Astrocyte (in vitro differentiated cells and primary cell): ENCODE measurements at regions not wholly inside any gene's neighbourhood (a gene's known extent, or its start where the extent isn't known, plus 50 kb on each side); places are given as distances from the start of the nearest gene placed in this dataset.

Experiments
- DNase-seq: peaks from one replicate; pipeline ENCODE4 v3.0.0-alpha.2; 2010; ENCODE audit warnings: low read depth
- FAIRE-seq: peaks from 2 replicates; lab custom pipeline; 2011; peaks lifted over from hg19 to GRCh38; lab: Jason Lieb, UNC
- H2AFZ ChIP-seq: 2 replicates; pipeline ENCODE4 v1.6.0; 2012; ENCODE audit warnings: low read depth, low read length, inconsistent platforms
- H3K27ac ChIP-seq: 2 replicates; pipeline ENCODE4 v1.5.1; 2011; ENCODE audit warnings: low read depth, low read length, inconsistent platforms
- H3K27me3 ChIP-seq: 2 replicates; pipeline ENCODE4 v1.6.0; 2011; ENCODE audit warnings: low read length, inconsistent platforms; ENCODE audit not compliant: insufficient read depth
- H3K36me3 ChIP-seq: 2 replicates; pipeline ENCODE4 v1.5.1; 2011; ENCODE audit warnings: low read length, inconsistent platforms; ENCODE audit not compliant: insufficient read depth
- H3K4me1 ChIP-seq: 2 replicates; pipeline ENCODE4 v1.5.1; 2011; ENCODE audit warnings: low read length, inconsistent platforms; ENCODE audit not compliant: insufficient read depth
- H3K4me2 ChIP-seq: 2 replicates; pipeline ENCODE4 v1.6.0; 2012; ENCODE audit warnings: low read length, inconsistent platforms
- H3K4me3 ChIP-seq: 2 replicates; pipeline ENCODE4 v1.5.1; 2011; ENCODE audit warnings: low read depth, mild to moderate bottlenecking, low read length, inconsistent platforms; ENCODE audit not compliant: insufficient read depth
- H3K79me2 ChIP-seq: 2 replicates; pipeline ENCODE4 v1.6.0; 2012; ENCODE audit warnings: mild to moderate bottlenecking, low read length, inconsistent platforms; ENCODE audit not compliant: insufficient read depth
- H3K9ac ChIP-seq: 2 replicates; pipeline ENCODE4 v1.6.0; 2012; ENCODE audit warnings: mild to moderate bottlenecking, low read length, inconsistent platforms
- H3K9me3 ChIP-seq: 2 replicates; pipeline ENCODE4 v1.5.1; 2012; ENCODE audit warnings: low read depth, mild to moderate bottlenecking, low read length, inconsistent platforms; ENCODE audit not compliant: insufficient read depth
- H4K20me1 ChIP-seq: 2 replicates; pipeline ENCODE4 v1.6.0; 2012; ENCODE audit warnings: low read length, inconsistent platforms; ENCODE audit not compliant: insufficient read depth
- H3K27ac Mint-ChIP-seq: one replicate; pipeline ENCODE4 v1.8.0; 2021; ENCODE audit warnings: mild to moderate bottlenecking, mixed read lengths; ENCODE audit not compliant: unreplicated experiment
- H3K27me3 Mint-ChIP-seq: one replicate; pipeline ENCODE4 v1.8.0; 2021; ENCODE audit warnings: low read depth, mixed read lengths; ENCODE audit not compliant: unreplicated experiment
- H3K36me3 Mint-ChIP-seq: one replicate; pipeline ENCODE4 v1.8.0; 2021; ENCODE audit warnings: low read depth, mixed read lengths; ENCODE audit not compliant: unreplicated experiment
- H3K4me1 Mint-ChIP-seq: one replicate; pipeline ENCODE4 v1.8.0; 2021; ENCODE audit warnings: low read depth, mixed read lengths; ENCODE audit not compliant: unreplicated experiment
- H3K4me3 Mint-ChIP-seq: one replicate; pipeline ENCODE4 v1.8.0; 2021; ENCODE audit warnings: mild to moderate bottlenecking, moderate library complexity, mixed read lengths; ENCODE audit not compliant: unreplicated experiment
- H3K9me3 Mint-ChIP-seq: one replicate; pipeline ENCODE4 v1.8.0; 2021; ENCODE audit warnings: mild to moderate bottlenecking, mixed read lengths; ENCODE audit not compliant: unreplicated experiment
- CTCF ChIP-seq: IDR thresholded peaks from 2 replicates; pipeline ENCODE4 v1.5.1; 2011; ENCODE audit warnings: low read depth, mild to moderate bottlenecking, inconsistent platforms, low read length, moderate library complexity; ENCODE audit not compliant: insufficient read depth
- EZH2 ChIP-seq: IDR thresholded peaks from 2 replicates; pipeline ENCODE4 v1.6.1; 2012; ENCODE audit warnings: mild to moderate bottlenecking, low read length, inconsistent platforms; ENCODE audit not compliant: insufficient read depth

GRCh38 chr1:219042769-219043168, 130.9 kb upstream of the LYPLAL1 start:
- no peak for DNase-seq
- Mint-ChIP-seq H3K27ac (no peak overlapping the region), H3K27me3 (no peaks in the 10 kb centered on the region), H3K9me3 (no peaks in the 10 kb centered on the region), H3K4me1 (peaks cover 3% of the 10 kb centered on the region), H3K36me3 (peaks cover 3% of the 10 kb centered on the region), H3K4me3 (no peak overlapping the region)
- TF ChIP-seq CTCF (no peak), EZH2 (no peak)
- Histone ChIP-seq H3K4me1 (no peaks in the 10 kb centered on the region), H3K27me3 (no peaks in the 10 kb centered on the region), H3K27ac (no peak overlapping the region), H3K36me3 (no peaks in the 10 kb centered on the region), H3K9me3 (no peaks in the 10 kb centered on the region), H3K79me2 (no peaks in the 10 kb centered on the region), H3K4me2 (no peak overlapping the region), H4K20me1 (no peaks in the 10 kb centered on the region), H3K4me3 (no peak overlapping the region), H2AFZ (no peak overlapping the region), H3K9ac (no peak overlapping the region)
- no peak for FAIRE-seq

GRCh38 chr1:219045246-219045645, 128.4 kb upstream of the LYPLAL1 start:
- Histone ChIP-seq H2AFZ (no peak overlapping the region), H3K36me3 (no peaks in the 10 kb centered on the region), H3K9ac (no peak overlapping the region), H3K27me3 (no peaks in the 10 kb centered on the region), H3K9me3 (no peaks in the 10 kb centered on the region), H3K4me2 (no peak overlapping the region), H4K20me1 (no peaks in the 10 kb centered on the region), H3K27ac (no peak overlapping the region), H3K4me3 (no peak overlapping the region), H3K79me2 (no peaks in the 10 kb centered on the region), H3K4me1 (no peaks in the 10 kb centered on the region)
- no peak overlapping the region for H3K27ac Mint-ChIP-seq
- TF ChIP-seq EZH2 (no peak), CTCF (no peak)
- H3K36me3 Mint-ChIP-seq, result peaks cover 2% of the 10 kb centered on the region
- DNase-seq (no peak), FAIRE-seq (no peak)
- H3K9me3 Mint-ChIP-seq, result no peaks in the 10 kb centered on the region
- H3K4me1 Mint-ChIP-seq, result peaks cover 3% of the 10 kb centered on the region
- no peaks in the 10 kb centered on the region for H3K27me3 Mint-ChIP-seq
- H3K4me3 Mint-ChIP-seq, result no peak overlapping the region

- no peak for FAIRE-seq
- H3K9me3 Mint-ChIP-seq, result no peaks in the 10 kb centered on the region
Observed at GRCh38 chr1:219049501-219049900, 124.2 kb upstream of the LYPLAL1 start.

More at GRCh38 chr1:219049501-219049900, 124.2 kb upstream of the LYPLAL1 start:
- DNase-seq, result no peak
- TF ChIP-seq EZH2 (no peak), CTCF (no peak)
- Histone ChIP-seq H3K4me3 (no peak overlapping the region), H3K4me1 (no peaks in the 10 kb centered on the region), H3K27me3 (no peaks in the 10 kb centered on the region), H4K20me1 (no peaks in the 10 kb centered on the region), H3K9me3 (no peaks in the 10 kb centered on the region), H3K79me2 (no peaks in the 10 kb centered on the region), H3K9ac (no peak overlapping the region), H3K4me2 (no peak overlapping the region), H3K27ac (no peak overlapping the region), H3K36me3 (no peaks in the 10 kb centered on the region), H2AFZ (no peak overlapping the region)
- no peak overlapping the region for H3K27ac Mint-ChIP-seq
- H3K27me3 Mint-ChIP-seq, result no peaks in the 10 kb centered on the region
- no peaks in the 10 kb centered on the region for H3K36me3 Mint-ChIP-seq
- H3K4me1 Mint-ChIP-seq, result no peaks in the 10 kb centered on the region
- no peak overlapping the region for H3K4me3 Mint-ChIP-seq
